ENCODE measurements at regions not wholly inside any gene's neighbourhood (a gene's known extent, or its start where the extent isn't known, plus 50 kb on each side); places are given as distances from the start of the nearest gene placed in this dataset.

- TF ChIP-seq POLR2A (IDR thresholded peaks at IDR 0.05) (no peak), POLR2AphosphoS5 (IDR thresholded peaks at IDR 0.05) (no peak), EP300 (IDR thresholded peaks at IDR 0.05) (no peak), CTCF (IDR thresholded peaks at IDR 0.05) (no peak)
- DNase-seq: no peak
- Histone ChIP-seq H3K4me1 (no peaks in the 10 kb centered on the region), H3K27me3 (no peaks in the 10 kb centered on the region), H3K36me3 (no peaks in the 10 kb centered on the region), H3K27ac (no peak overlapping the region), H3K4me3 (no peak overlapping the region), H3K9me3 (peaks cover 0 to 3% (median 0%) of the 10 kb centered on the region in 4 donors)
- intact Hi-C loops (cut with DNase I; ENCODE audit: low total_unique reads): no loop called here
- whole genome bisulfite sequencing, 5 donors: 67 to 89% (median 75%) methylated on average over 1 of the region's 1 CpG
Measured at GRCh38 chr4:185969657-185970056, 99.3 kb upstream of the TLR3 start.

GRCh38 chr4:185987961-185988627 is 80.9 kb upstream of the TLR3 start:
- Histone ChIP-seq H3K27me3 (no peaks in the 10 kb centered on the region), H3K9me3 (peaks cover 0 to 12% (median 5%) of the 10 kb centered on the region in 4 donors), H3K4me3 (no peak overlapping the region), H3K36me3 (no peaks in the 10 kb centered on the region), H3K4me1 (no peaks in the 10 kb centered on the region), H3K27ac (no peak overlapping the region)
- intact Hi-C loops (cut with DNase I; ENCODE audit: low total_unique reads): no loop called here
- no peak for TF ChIP-seq POLR2A (IDR thresholded peaks at IDR 0.05)
- no peak for DNase-seq
- WGBS, 5 donors: 88 to 93% (median 90%) methylated on average over 6 of the region's 6 CpGs

GRCh38 chr4:185991770-185992169 is 77.2 kb upstream of the TLR3 start:
- Histone ChIP-seq H3K27me3 (no peaks in the 10 kb centered on the region), H3K9me3 (no peaks in the 10 kb centered on the region), H3K4me3 (no peak overlapping the region), H3K27ac (no peak overlapping the region), H3K36me3 (no peaks in the 10 kb centered on the region), H3K4me1 (peaks cover 0 to 6% (median 0%) of the 10 kb centered on the region in 4 donors)
- WGBS, 5 donors: 59 to 77% (median 68%) methylated on average over 3 of the region's 3 CpGs
- intact Hi-C loops (cut with DNase I; ENCODE audit: low total_unique reads): no loop called here
- TF ChIP-seq POLR2A (IDR thresholded peaks at IDR 0.05) (no peak), EP300 (IDR thresholded peaks at IDR 0.05) (no peak), CTCF (IDR thresholded peaks at IDR 0.05) (no peak), POLR2AphosphoS5 (IDR thresholded peaks at IDR 0.05) (no peak)
- DNase-seq: no peak

- no peaks in the 10 kb centered on the region for H3K36me3 ChIP-seq
- TF ChIP-seq EP300 (IDR thresholded peaks at IDR 0.05) (no peak), POLR2AphosphoS5 (IDR thresholded peaks at IDR 0.05) (no peak), POLR2A (IDR thresholded peaks at IDR 0.05) (no peak), CTCF (IDR thresholded peaks at IDR 0.05) (no peak)
- no peak overlapping the region for H3K4me3 ChIP-seq
- H3K27ac ChIP-seq: no peak overlapping the region
- H3K27me3 ChIP-seq: no peaks in the 10 kb centered on the region
- WGBS, 5 donors: 38 to 66% (median 42%) methylated on average over 2 of the region's 2 CpGs
- intact Hi-C loops (cut with DNase I; ENCODE audit: low total_unique reads): no loop called here
- no peaks in the 10 kb centered on the region for H3K9me3 ChIP-seq
- DNase-seq: no peak
- H3K4me1 ChIP-seq: peaks cover 0 to 6% (median 0%) of the 10 kb centered on the region in 4 donors
Measured at GRCh38 chr4:185992585-185992984, 76.4 kb upstream of the TLR3 start.

- no peak for DNase-seq
- TF ChIP-seq CTCF (IDR thresholded peaks at IDR 0.05) (no peak), POLR2A (IDR thresholded peaks at IDR 0.05) (no peak), POLR2AphosphoS5 (IDR thresholded peaks at IDR 0.05) (no peak), EP300 (IDR thresholded peaks at IDR 0.05) (no peak)
- Histone ChIP-seq H3K9me3 (no peaks in the 10 kb centered on the region), H3K27ac (no peak overlapping the region), H3K27me3 (no peaks in the 10 kb centered on the region), H3K36me3 (no peaks in the 10 kb centered on the region), H3K4me1 (peaks cover 0 to 6% (median 0%) of the 10 kb centered on the region in 4 donors), H3K4me3 (no peak overlapping the region)
- WGBS, 5 donors: 44 to 61% (median 58%) methylated on average over 6 of the region's 6 CpGs
- intact Hi-C loops (cut with DNase I; ENCODE audit: low total_unique reads): no loop called here
Measured at GRCh38 chr4:185993328-185993973, 75.5 kb upstream of the TLR3 start.
